HEK293T (cell line): ENCODE measurements at regions not wholly inside any gene's neighbourhood (a gene's known extent, or its start where the extent isn't known, plus 50 kb on each side); places are given as distances from the start of the nearest gene placed in this dataset.

ENCODE experiments used
- CTCF ChIA-PET: fragments of 350-600 bp; formaldehyde crosslinking; extraction: SDS; loops from one replicate; lab custom pipeline; 2021; ENCODE audit warnings: antibody characterized with exemption, inconsistent platforms; lab: Yijun Ruan, JAX
- POLR2A ChIA-PET: fragments of 350-600 bp; formaldehyde crosslinking; extraction: SDS; loops from one replicate; lab custom pipeline; 2020; ENCODE audit warnings: antibody characterized with exemption, inconsistent platforms; lab: Yijun Ruan, JAX
- DNase-seq: peaks from one replicate; pipeline ENCODE4 v3.0.0; 2012; ENCODE audit warnings: mixed read lengths; ENCODE audit errors: extremely low spot score
- ARNT ChIP-seq: fragments of 450-650 bp; IDR thresholded peaks from 2 replicates; pipeline ENCODE4 v1.6.1; 2017; ENCODE audit warnings: mild to moderate bottlenecking
- BHLHE40 ChIP-seq: fragments of 450-650 bp; IDR thresholded peaks from 2 replicates; pipeline ENCODE4 v1.6.1; 2016; ENCODE audit warnings: mild to moderate bottlenecking, moderate library complexity, borderline replicate concordance
- CTBP1 ChIP-seq: fragments of 450-650 bp; IDR thresholded peaks from 2 replicates; pipeline ENCODE4 v1.6.1; 2016; ENCODE audit warnings: borderline replicate concordance
- ELF4 ChIP-seq: fragments of 450-650 bp; IDR thresholded peaks from 2 replicates; pipeline ENCODE4 v1.6.1; 2017; ENCODE audit warnings: antibody characterized with exemption
- FOXA1 ChIP-seq: fragments of 450-650 bp; IDR thresholded peaks from 2 replicates; pipeline ENCODE4 v1.6.1; 2016; ENCODE audit warnings: mild to moderate bottlenecking
- FOXK2 ChIP-seq: fragments of 450-650 bp; IDR thresholded peaks from 2 replicates; pipeline ENCODE4 v1.6.1; 2016; ENCODE audit warnings: mild to moderate bottlenecking
- FOXM1 ChIP-seq: fragments of 450-650 bp; IDR thresholded peaks from 2 replicates; pipeline ENCODE4 v1.6.1; 2017; ENCODE audit warnings: mild to moderate bottlenecking, borderline replicate concordance
- HDGF ChIP-seq: fragments of 450-650 bp; IDR thresholded peaks from 2 replicates; pipeline ENCODE4 v1.6.1; 2017; ENCODE audit warnings: antibody characterized with exemption, borderline replicate concordance
- L3MBTL2 ChIP-seq: fragments of 450-650 bp; conservative IDR thresholded peaks from 2 replicates; pipeline ENCODE4 v1.6.1; 2016; ENCODE audit warnings: mild to moderate bottlenecking
- LEF1 ChIP-seq: fragments of 450-650 bp; IDR thresholded peaks from 2 replicates; pipeline ENCODE4 v1.6.1; 2017; ENCODE audit warnings: mild to moderate bottlenecking, borderline replicate concordance
- NFRKB ChIP-seq: fragments of 450-650 bp; IDR thresholded peaks from 2 replicates; pipeline ENCODE4 v1.6.1; 2016; ENCODE audit warnings: mild to moderate bottlenecking, moderate library complexity
- PKNOX1 ChIP-seq: fragments of 450-650 bp; IDR thresholded peaks from 2 replicates; pipeline ENCODE4 v1.6.1; 2016
- SP1 ChIP-seq: fragments of 450-650 bp; IDR thresholded peaks from 2 replicates; pipeline ENCODE4 v1.6.1; 2017
- SUZ12 ChIP-seq: fragments of 450-650 bp; IDR thresholded peaks from 2 replicates; pipeline ENCODE4 v1.6.1; 2016; ENCODE audit warnings: mild to moderate bottlenecking
- TARDBP ChIP-seq: fragments of 450-650 bp; IDR thresholded peaks from 2 replicates; pipeline ENCODE4 v1.6.1; 2016
- ZNF384 ChIP-seq: fragments of 450-650 bp; IDR thresholded peaks from 2 replicates; pipeline ENCODE4 v1.6.1; 2016

GRCh38 chr22:48639021-48639795, 1188.5 kb downstream of the BRD1 start:
- ChIA-PET CTCF (no interaction called here), POLR2A (no interaction called here)
- no peak for DNase-seq
- no peak for TF ChIP-seq BHLHE40

- TF ChIP-seq TARDBP (no peak), ELF4 (no peak)
- POLR2A ChIA-PET: no interaction called here
- CTCF ChIA-PET: no interaction called here
- DNase-seq: no peak
Measured at GRCh38 chr22:48637231-48637630, 1190.4 kb downstream of the BRD1 start.

GRCh38 chr22:48636746-48637145, 1190.9 kb downstream of the BRD1 start:
- TF ChIP-seq ZNF384 (no peak), CTBP1 (no peak)
- ChIA-PET CTCF (no interaction called here), POLR2A (no interaction called here)
- DNase-seq: no peak

GRCh38 chr22:48635816-48636215, 1191.9 kb downstream of the BRD1 start:
- DNase-seq: no peak
- ChIA-PET CTCF (no interaction called here), POLR2A (no interaction called here)
- TF ChIP-seq LEF1 (no peak), TARDBP (no peak), CTBP1 (no peak), ARNT (no peak), L3MBTL2 (no peak), SUZ12 (no peak), FOXA1 (no peak), ZNF384 (no peak)

- CTCF ChIA-PET: no interaction called here
- TF ChIP-seq ZNF384 (no peak), NFRKB (no peak), FOXM1 (no peak), PKNOX1 (no peak), HDGF (no peak), FOXK2 (no peak), TARDBP (no peak), FOXA1 (no peak), ARNT (no peak), BHLHE40 (no peak), SUZ12 (no peak), CTBP1 (no peak), LEF1 (no peak), ELF4 (no peak)
- no peak for DNase-seq
- POLR2A ChIA-PET: no interaction called here
Measured at GRCh38 chr22:48635031-48635430, 1192.6 kb downstream of the BRD1 start.

- TF ChIP-seq FOXK2 (no peak), HDGF (no peak), CTBP1 (no peak), ZNF384 (no peak), PKNOX1 (no peak), NFRKB (no peak), TARDBP (no peak), L3MBTL2 (no peak), BHLHE40 (no peak), FOXA1 (no peak), ELF4 (no peak), SUZ12 (no peak), FOXM1 (no peak), ARNT (no peak), LEF1 (no peak), SP1 (no peak)
- CTCF ChIA-PET: no interaction called here
- POLR2A ChIA-PET: no interaction called here
- DNase-seq: no peak
Measured at GRCh38 chr22:48633996-48634836, 1193.5 kb downstream of the BRD1 start.

- ChIA-PET CTCF (no interaction called here), POLR2A (no interaction called here)
- TF ChIP-seq L3MBTL2 (no peak), FOXM1 (no peak), FOXK2 (no peak), BHLHE40 (no peak), NFRKB (no peak), TARDBP (no peak), CTBP1 (no peak), FOXA1 (no peak), ELF4 (no peak), LEF1 (no peak), PKNOX1 (no peak), SUZ12 (no peak), ZNF384 (no peak), ARNT (no peak), HDGF (no peak), SP1 (no peak)
- no peak for DNase-seq
Measured at GRCh38 chr22:48632646-48633246, 1194.9 kb downstream of the BRD1 start.
